NCI-H82 (cell line): ENCODE measurements at regions not wholly inside any gene's neighbourhood (a gene's known extent, or its start where the extent isn't known, plus 50 kb on each side); places are given as distances from the start of the nearest gene placed in this dataset.
"Not testable (repeated sequence)": the region's sequence is repeated elsewhere in the genome, so short reads cannot be mapped to it uniquely, and the experiment has no call there.

Experiments
- DNase-seq: peaks from one replicate; lab custom pipeline; 2025; lab: John Stamatoyannopoulos, UW

GRCh38 chr14:81955123-81955522 lies 421.5 kb upstream of the SEL1L start:
- no peak for DNase-seq

GRCh38 chr14:81960781-81961180 lies 427.1 kb upstream of the SEL1L start:
- no peak for DNase-seq

GRCh38 chr14:81963846-81964245 lies 430.2 kb upstream of the SEL1L start:
- DNase-seq: no peak

GRCh38 chr14:81970307-81970706 lies 436.7 kb upstream of the SEL1L start:
- DNase-seq: no peak

GRCh38 chr14:81971911-81972310 lies 438.3 kb upstream of the SEL1L start:
- no peak for DNase-seq

GRCh38 chr14:81972601-81973000 lies 438.9 kb upstream of the SEL1L start:
- DNase-seq: no peak

GRCh38 chr14:81974543-81974942 lies 440.9 kb upstream of the SEL1L start:
- no peak for DNase-seq

- DNase-seq: no peak
Observed at GRCh38 chr14:81980601-81981306, 447.1 kb upstream of the SEL1L start.

GRCh38 chr14:81981307-81981675 lies 447.6 kb upstream of the SEL1L start:
- DNase-seq: no peak

GRCh38 chr14:81982046-81982445 lies 448.4 kb upstream of the SEL1L start:
- DNase-seq: no peak

- DNase-seq: no peak
Observed at GRCh38 chr14:81986005-81986404, 452.4 kb upstream of the SEL1L start.

GRCh38 chr14:81989211-81989610 lies 455.6 kb upstream of the SEL1L start:
- no peak for DNase-seq

GRCh38 chr14:81990312-81990761 lies 456.7 kb upstream of the SEL1L start:
- DNase-seq: peak; percentile 65

GRCh38 chr14:81991998-81992397 lies 458.3 kb upstream of the SEL1L start:
- DNase-seq: peak; percentile 3

GRCh38 chr14:81993432-81993831 lies 459.8 kb upstream of the SEL1L start:
- DNase-seq: no peak

- DNase-seq: no peak
Observed at GRCh38 chr14:82003426-82003825, 469.8 kb upstream of the SEL1L start.

- DNase-seq: peak; percentile 18
Observed at GRCh38 chr14:82009076-82009475, 475.4 kb upstream of the SEL1L start.

GRCh38 chr14:82009993-82010392 lies 476.3 kb upstream of the SEL1L start:
- DNase-seq: no peak

GRCh38 chr14:82011460-82011859 lies 477.8 kb upstream of the SEL1L start:
- no peak for DNase-seq

- DNase-seq: no peak
Observed at GRCh38 chr14:82029038-82029437, 495.4 kb upstream of the SEL1L start.

GRCh38 chr14:82035397-82035796 lies 501.7 kb upstream of the SEL1L start:
- no peak for DNase-seq

- not testable (repeated sequence) for DNase-seq
Observed at GRCh38 chr14:82038066-82038465, 504.4 kb upstream of the SEL1L start.

GRCh38 chr14:82045339-82045738 lies 511.7 kb upstream of the SEL1L start:
- DNase-seq: no peak

GRCh38 chr14:82046512-82047226 lies 513.0 kb upstream of the SEL1L start:
- DNase-seq: no peak
